Testis (tissue), 2 donors: ENCODE measurements at regions not wholly inside any gene's neighbourhood (a gene's known extent, or its start where the extent isn't known, plus 50 kb on each side); places are given as distances from the start of the nearest gene placed in this dataset.

Source experiments
- POLR2A ChIP-seq: fragments of 450-650 bp; IDR thresholded peaks from one replicate; pipeline ENCODE4 v1.6.1; 2017; ENCODE audit warnings: antibody characterized with exemption, mild to moderate bottlenecking, moderate library complexity
- TF ChIP-seq, protein P1 (sequence below), 3 experiments: fragments of 450-650 bp in 2 of 3; fragments of 200-600 bp in 1 of 3; sonication (generic) in 1 of 3; IDR thresholded peaks; one replicate each; pipeline ENCODE4 v1.5.1; 2016 to 2019; ENCODE audit warnings: antibody characterized with exemption in 3 of 3, mild to moderate bottlenecking in 2 of 3, moderate library complexity in 1 of 3

DNA sequence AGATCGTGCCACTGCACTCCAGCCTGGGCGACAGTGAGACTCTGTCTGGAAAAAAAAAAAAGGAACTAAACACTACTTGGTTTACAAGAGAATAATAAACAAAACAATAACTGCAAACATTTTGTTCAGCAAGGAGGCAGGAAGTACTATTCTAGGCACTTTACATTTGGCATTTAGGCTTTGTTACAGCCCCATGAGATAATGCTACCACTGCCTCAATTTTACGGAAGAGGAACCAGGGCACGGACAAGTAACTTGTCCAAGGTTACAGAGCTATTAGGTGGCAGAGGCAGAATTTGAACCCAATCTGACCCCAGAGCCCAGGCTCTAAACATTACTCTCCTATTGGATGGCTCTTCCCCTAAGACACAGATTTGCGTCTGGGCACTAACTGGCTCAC lies 108.7 kb upstream of the AKIP1 start:
- TF ChIP-seq, protein P1, sequence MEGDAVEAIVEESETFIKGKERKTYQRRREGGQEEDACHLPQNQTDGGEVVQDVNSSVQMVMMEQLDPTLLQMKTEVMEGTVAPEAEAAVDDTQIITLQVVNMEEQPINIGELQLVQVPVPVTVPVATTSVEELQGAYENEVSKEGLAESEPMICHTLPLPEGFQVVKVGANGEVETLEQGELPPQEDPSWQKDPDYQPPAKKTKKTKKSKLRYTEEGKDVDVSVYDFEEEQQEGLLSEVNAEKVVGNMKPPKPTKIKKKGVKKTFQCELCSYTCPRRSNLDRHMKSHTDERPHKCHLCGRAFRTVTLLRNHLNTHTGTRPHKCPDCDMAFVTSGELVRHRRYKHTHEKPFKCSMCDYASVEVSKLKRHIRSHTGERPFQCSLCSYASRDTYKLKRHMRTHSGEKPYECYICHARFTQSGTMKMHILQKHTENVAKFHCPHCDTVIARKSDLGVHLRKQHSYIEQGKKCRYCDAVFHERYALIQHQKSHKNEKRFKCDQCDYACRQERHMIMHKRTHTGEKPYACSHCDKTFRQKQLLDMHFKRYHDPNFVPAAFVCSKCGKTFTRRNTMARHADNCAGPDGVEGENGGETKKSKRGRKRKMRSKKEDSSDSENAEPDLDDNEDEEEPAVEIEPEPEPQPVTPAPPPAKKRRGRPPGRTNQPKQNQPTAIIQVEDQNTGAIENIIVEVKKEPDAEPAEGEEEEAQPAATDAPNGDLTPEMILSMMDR (IDR thresholded peaks at IDR 0.05): no peak
- no peak for TF ChIP-seq POLR2A
